DND-41 (cell line): ENCODE measurements at regions not wholly inside any gene's neighbourhood (a gene's known extent, or its start where the extent isn't known, plus 50 kb on each side); places are given as distances from the start of the nearest gene placed in this dataset.

Experiments
- CTCF ChIP-seq: IDR thresholded peaks from 2 replicates; pipeline ENCODE4 v1.5.1; 2012; ENCODE audit warnings: borderline replicate concordance, low read length, moderate library complexity, mild to moderate bottlenecking; ENCODE audit not compliant: poor library complexity, severe bottlenecking; ENCODE audit errors: extremely low read depth
- EZH2 ChIP-seq: IDR thresholded peaks from 3 replicates; pipeline ENCODE4 v1.6.1; 2012; ENCODE audit warnings: borderline replicate concordance, low read depth, mild to moderate bottlenecking, moderate library complexity, low read length, inconsistent platforms; ENCODE audit not compliant: severe bottlenecking

- no peak for TF ChIP-seq CTCF
- TF ChIP-seq EZH2: no peak
Observed at GRCh38 chr6:98295515-98296175, 538.7 kb upstream of the POU3F2 start.
